Astrocyte (in vitro differentiated cells and primary cell): ENCODE measurements at regions not wholly inside any gene's neighbourhood (a gene's known extent, or its start where the extent isn't known, plus 50 kb on each side); places are given as distances from the start of the nearest gene placed in this dataset.

Experiments used
- DNase-seq: peaks from one replicate; pipeline ENCODE4 v3.0.0-alpha.2; 2010; ENCODE audit warnings: low read depth
- FAIRE-seq: peaks from 2 replicates; lab custom pipeline; 2011; peaks lifted over from hg19 to GRCh38; lab: Jason Lieb, UNC
- H2AFZ ChIP-seq: 2 replicates; pipeline ENCODE4 v1.6.0; 2012; ENCODE audit warnings: low read depth, low read length, inconsistent platforms
- H3K27ac ChIP-seq: 2 replicates; pipeline ENCODE4 v1.5.1; 2011; ENCODE audit warnings: low read depth, low read length, inconsistent platforms
- H3K27me3 ChIP-seq: 2 replicates; pipeline ENCODE4 v1.6.0; 2011; ENCODE audit warnings: low read length, inconsistent platforms; ENCODE audit not compliant: insufficient read depth
- H3K36me3 ChIP-seq: 2 replicates; pipeline ENCODE4 v1.5.1; 2011; ENCODE audit warnings: low read length, inconsistent platforms; ENCODE audit not compliant: insufficient read depth
- H3K4me1 ChIP-seq: 2 replicates; pipeline ENCODE4 v1.5.1; 2011; ENCODE audit warnings: low read length, inconsistent platforms; ENCODE audit not compliant: insufficient read depth
- H3K4me2 ChIP-seq: 2 replicates; pipeline ENCODE4 v1.6.0; 2012; ENCODE audit warnings: low read length, inconsistent platforms
- H3K4me3 ChIP-seq: 2 replicates; pipeline ENCODE4 v1.5.1; 2011; ENCODE audit warnings: low read depth, mild to moderate bottlenecking, low read length, inconsistent platforms; ENCODE audit not compliant: insufficient read depth
- H3K79me2 ChIP-seq: 2 replicates; pipeline ENCODE4 v1.6.0; 2012; ENCODE audit warnings: mild to moderate bottlenecking, low read length, inconsistent platforms; ENCODE audit not compliant: insufficient read depth
- H3K9ac ChIP-seq: 2 replicates; pipeline ENCODE4 v1.6.0; 2012; ENCODE audit warnings: mild to moderate bottlenecking, low read length, inconsistent platforms
- H3K9me3 ChIP-seq: 2 replicates; pipeline ENCODE4 v1.5.1; 2012; ENCODE audit warnings: low read depth, mild to moderate bottlenecking, low read length, inconsistent platforms; ENCODE audit not compliant: insufficient read depth
- H4K20me1 ChIP-seq: 2 replicates; pipeline ENCODE4 v1.6.0; 2012; ENCODE audit warnings: low read length, inconsistent platforms; ENCODE audit not compliant: insufficient read depth
- H3K27ac Mint-ChIP-seq: one replicate; pipeline ENCODE4 v1.8.0; 2021; ENCODE audit warnings: mild to moderate bottlenecking, mixed read lengths; ENCODE audit not compliant: unreplicated experiment
- H3K27me3 Mint-ChIP-seq: one replicate; pipeline ENCODE4 v1.8.0; 2021; ENCODE audit warnings: low read depth, mixed read lengths; ENCODE audit not compliant: unreplicated experiment
- H3K36me3 Mint-ChIP-seq: one replicate; pipeline ENCODE4 v1.8.0; 2021; ENCODE audit warnings: low read depth, mixed read lengths; ENCODE audit not compliant: unreplicated experiment
- H3K4me1 Mint-ChIP-seq: one replicate; pipeline ENCODE4 v1.8.0; 2021; ENCODE audit warnings: low read depth, mixed read lengths; ENCODE audit not compliant: unreplicated experiment
- H3K4me3 Mint-ChIP-seq: one replicate; pipeline ENCODE4 v1.8.0; 2021; ENCODE audit warnings: mild to moderate bottlenecking, moderate library complexity, mixed read lengths; ENCODE audit not compliant: unreplicated experiment
- H3K9me3 Mint-ChIP-seq: one replicate; pipeline ENCODE4 v1.8.0; 2021; ENCODE audit warnings: mild to moderate bottlenecking, mixed read lengths; ENCODE audit not compliant: unreplicated experiment
- EZH2 ChIP-seq: IDR thresholded peaks from 2 replicates; pipeline ENCODE4 v1.6.1; 2012; ENCODE audit warnings: mild to moderate bottlenecking, low read length, inconsistent platforms; ENCODE audit not compliant: insufficient read depth
- TF ChIP-seq, protein P1 (sequence below): IDR thresholded peaks from 2 replicates; pipeline ENCODE4 v1.5.1; 2011; ENCODE audit warnings: low read depth, mild to moderate bottlenecking, inconsistent platforms, low read length, moderate library complexity; ENCODE audit not compliant: insufficient read depth

DNA sequence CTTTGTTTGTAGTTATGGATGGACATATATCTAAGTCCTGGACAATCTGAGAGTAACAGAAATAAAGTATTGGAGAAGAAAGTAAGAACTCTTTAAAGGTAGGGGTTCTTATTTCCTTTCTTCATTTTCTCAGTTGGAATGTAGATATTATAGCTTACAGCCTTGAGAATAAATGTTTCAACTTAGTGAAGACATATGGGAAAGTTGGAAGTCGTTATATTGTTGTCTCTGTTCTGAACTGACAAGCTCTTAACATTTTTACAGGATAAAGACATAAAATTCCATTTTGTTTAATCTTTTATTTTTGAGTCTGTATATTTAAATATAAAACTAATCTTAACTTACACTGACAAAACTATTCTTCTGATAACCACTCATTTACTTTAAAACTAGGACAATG is 2187.5 kb upstream of the ACO1 start:
- H3K4me1 ChIP-seq: no peaks in the 10 kb centered on the region
- no peak for TF ChIP-seq EZH2
- TF ChIP-seq, protein P1, sequence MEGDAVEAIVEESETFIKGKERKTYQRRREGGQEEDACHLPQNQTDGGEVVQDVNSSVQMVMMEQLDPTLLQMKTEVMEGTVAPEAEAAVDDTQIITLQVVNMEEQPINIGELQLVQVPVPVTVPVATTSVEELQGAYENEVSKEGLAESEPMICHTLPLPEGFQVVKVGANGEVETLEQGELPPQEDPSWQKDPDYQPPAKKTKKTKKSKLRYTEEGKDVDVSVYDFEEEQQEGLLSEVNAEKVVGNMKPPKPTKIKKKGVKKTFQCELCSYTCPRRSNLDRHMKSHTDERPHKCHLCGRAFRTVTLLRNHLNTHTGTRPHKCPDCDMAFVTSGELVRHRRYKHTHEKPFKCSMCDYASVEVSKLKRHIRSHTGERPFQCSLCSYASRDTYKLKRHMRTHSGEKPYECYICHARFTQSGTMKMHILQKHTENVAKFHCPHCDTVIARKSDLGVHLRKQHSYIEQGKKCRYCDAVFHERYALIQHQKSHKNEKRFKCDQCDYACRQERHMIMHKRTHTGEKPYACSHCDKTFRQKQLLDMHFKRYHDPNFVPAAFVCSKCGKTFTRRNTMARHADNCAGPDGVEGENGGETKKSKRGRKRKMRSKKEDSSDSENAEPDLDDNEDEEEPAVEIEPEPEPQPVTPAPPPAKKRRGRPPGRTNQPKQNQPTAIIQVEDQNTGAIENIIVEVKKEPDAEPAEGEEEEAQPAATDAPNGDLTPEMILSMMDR: no peak
- H3K9me3 Mint-ChIP-seq: peaks cover 3% of the 10 kb centered on the region
- no peaks in the 10 kb centered on the region for H3K4me1 Mint-ChIP-seq
- H3K27me3 Mint-ChIP-seq: no peaks in the 10 kb centered on the region
- DNase-seq (no peak), FAIRE-seq (no peak)
- no peak overlapping the region for H3K9ac ChIP-seq
- H4K20me1 ChIP-seq: no peaks in the 10 kb centered on the region
- no peaks in the 10 kb centered on the region for H3K27me3 ChIP-seq
- no peaks in the 10 kb centered on the region for H3K36me3 Mint-ChIP-seq
- H3K27ac ChIP-seq: no peak overlapping the region
- no peak overlapping the region for H3K4me2 ChIP-seq
- no peak overlapping the region for H3K4me3 Mint-ChIP-seq
- H3K4me3 ChIP-seq: no peak overlapping the region
- H2AFZ ChIP-seq: no peak overlapping the region
- no peak overlapping the region for H3K27ac Mint-ChIP-seq
- H3K9me3 ChIP-seq: peaks cover 7% of the 10 kb centered on the region
- no peaks in the 10 kb centered on the region for H3K79me2 ChIP-seq
- no peaks in the 10 kb centered on the region for H3K36me3 ChIP-seq

DNA sequence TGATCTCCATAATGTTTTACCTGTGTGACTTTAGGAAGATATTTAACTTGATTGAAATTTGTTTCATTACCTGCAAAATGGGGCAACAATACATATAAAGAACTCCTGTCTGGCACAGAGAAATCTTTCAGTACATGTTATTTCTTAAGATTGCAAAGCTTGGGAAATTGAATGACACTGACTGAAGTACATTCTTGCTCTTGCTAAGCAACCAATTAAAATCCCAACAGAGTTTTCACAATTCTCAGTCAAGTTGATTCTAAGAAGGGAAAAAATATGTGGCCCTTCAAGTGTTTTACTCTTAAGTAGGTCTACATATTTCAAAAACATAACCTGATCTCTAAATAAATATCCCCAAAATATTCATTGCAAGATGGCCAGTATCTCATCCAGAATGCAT is 2187.0 kb upstream of the ACO1 start:
- Histone ChIP-seq H3K4me1 (no peaks in the 10 kb centered on the region), H3K9ac (no peak overlapping the region), H3K27me3 (no peaks in the 10 kb centered on the region), H2AFZ (no peak overlapping the region), H3K27ac (no peak overlapping the region), H3K4me3 (no peak overlapping the region), H3K79me2 (no peaks in the 10 kb centered on the region), H3K36me3 (no peaks in the 10 kb centered on the region), H3K4me2 (no peak overlapping the region), H4K20me1 (no peaks in the 10 kb centered on the region), H3K9me3 (peaks cover 7% of the 10 kb centered on the region)
- FAIRE-seq (no peak), DNase-seq (no peak)
- H3K4me3 Mint-ChIP-seq: no peak overlapping the region
- H3K27ac Mint-ChIP-seq: no peak overlapping the region
- peaks cover 3% of the 10 kb centered on the region for H3K9me3 Mint-ChIP-seq
- TF ChIP-seq EZH2: no peak
- TF ChIP-seq, protein P1: no peak
- no peaks in the 10 kb centered on the region for H3K4me1 Mint-ChIP-seq
- H3K36me3 Mint-ChIP-seq: no peaks in the 10 kb centered on the region
- H3K27me3 Mint-ChIP-seq: no peaks in the 10 kb centered on the region

DNA sequence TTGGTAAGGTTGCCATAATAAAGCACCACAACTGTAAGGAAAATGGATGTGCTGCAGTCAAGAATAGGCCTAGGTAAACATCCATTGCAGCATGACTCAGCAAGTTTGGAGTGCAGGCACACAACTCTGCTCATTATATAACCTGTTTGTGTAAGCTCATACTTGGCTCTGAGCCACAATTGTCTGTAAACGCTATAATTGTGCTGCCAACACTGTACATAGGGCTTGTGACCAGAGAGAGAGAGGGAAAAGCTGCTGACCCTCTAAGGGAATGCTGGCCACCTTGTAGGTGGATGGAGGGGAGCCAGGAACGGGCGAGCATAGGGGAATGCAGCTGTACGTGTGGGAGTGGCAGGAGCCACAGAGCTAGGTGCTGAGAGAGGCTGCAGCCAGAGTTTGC is 2186.5 kb upstream of the ACO1 start:
- H3K4me3 Mint-ChIP-seq: no peak overlapping the region
- Histone ChIP-seq H4K20me1 (no peaks in the 10 kb centered on the region), H3K4me2 (no peak overlapping the region), H2AFZ (no peak overlapping the region), H3K27ac (no peak overlapping the region), H3K79me2 (no peaks in the 10 kb centered on the region), H3K4me3 (no peak overlapping the region), H3K27me3 (no peaks in the 10 kb centered on the region), H3K9me3 (peaks cover 7% of the 10 kb centered on the region), H3K9ac (no peak overlapping the region), H3K36me3 (no peaks in the 10 kb centered on the region), H3K4me1 (no peaks in the 10 kb centered on the region)
- FAIRE-seq: no peak
- H3K36me3 Mint-ChIP-seq: no peaks in the 10 kb centered on the region
- DNase-seq: no peak
- H3K4me1 Mint-ChIP-seq: no peaks in the 10 kb centered on the region
- no peak overlapping the region for H3K27ac Mint-ChIP-seq
- H3K27me3 Mint-ChIP-seq: no peaks in the 10 kb centered on the region
- peaks cover 3% of the 10 kb centered on the region for H3K9me3 Mint-ChIP-seq
- TF ChIP-seq EZH2: no peak
- TF ChIP-seq, protein P1: no peak
